Activated T-helper 9 cell treated with anti-CD3 and anti-CD28 coated beads, Interleukin-2, amount 50 U/mL, for 16 hours (primary cell): ENCODE measurements at regions not wholly inside any gene's neighbourhood (a gene's known extent, or its start where the extent isn't known, plus 50 kb on each side); places are given as distances from the start of the nearest gene placed in this dataset.

ENCODE experiments used
- DNase-seq: peaks from one replicate; pipeline ENCODE4 v3.0.0-alpha.2; 2020; ENCODE audit warnings: low read depth

- DNase-seq = no peak
These were observed 58.7 kb upstream of the COMTD1 start for GRCh38 chr10:75294518-75294865.

GRCh38 chr10:75294031-75294437 lies 58.3 kb upstream of the COMTD1 start:
- DNase-seq = no peak

DNA sequence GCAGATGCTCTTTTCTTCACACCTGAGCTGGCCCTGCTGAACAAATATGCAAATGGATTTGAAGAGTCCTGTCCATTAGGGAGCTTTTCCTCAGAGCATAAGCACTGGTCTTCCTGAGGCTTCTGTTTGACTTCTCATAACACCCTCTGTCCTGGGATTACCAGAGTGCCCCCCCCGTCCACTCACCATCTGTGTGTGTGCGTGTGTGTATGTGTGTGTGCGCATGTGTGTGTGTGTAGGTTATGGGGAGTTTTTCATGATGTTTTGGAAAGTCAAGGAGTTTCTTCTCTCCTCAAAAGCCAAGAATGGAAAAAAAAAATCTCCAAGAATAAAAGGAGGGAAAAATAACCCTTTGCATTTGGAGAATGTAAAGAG lies 57.7 kb upstream of the COMTD1 start:
- DNase-seq = no peak

DNA sequence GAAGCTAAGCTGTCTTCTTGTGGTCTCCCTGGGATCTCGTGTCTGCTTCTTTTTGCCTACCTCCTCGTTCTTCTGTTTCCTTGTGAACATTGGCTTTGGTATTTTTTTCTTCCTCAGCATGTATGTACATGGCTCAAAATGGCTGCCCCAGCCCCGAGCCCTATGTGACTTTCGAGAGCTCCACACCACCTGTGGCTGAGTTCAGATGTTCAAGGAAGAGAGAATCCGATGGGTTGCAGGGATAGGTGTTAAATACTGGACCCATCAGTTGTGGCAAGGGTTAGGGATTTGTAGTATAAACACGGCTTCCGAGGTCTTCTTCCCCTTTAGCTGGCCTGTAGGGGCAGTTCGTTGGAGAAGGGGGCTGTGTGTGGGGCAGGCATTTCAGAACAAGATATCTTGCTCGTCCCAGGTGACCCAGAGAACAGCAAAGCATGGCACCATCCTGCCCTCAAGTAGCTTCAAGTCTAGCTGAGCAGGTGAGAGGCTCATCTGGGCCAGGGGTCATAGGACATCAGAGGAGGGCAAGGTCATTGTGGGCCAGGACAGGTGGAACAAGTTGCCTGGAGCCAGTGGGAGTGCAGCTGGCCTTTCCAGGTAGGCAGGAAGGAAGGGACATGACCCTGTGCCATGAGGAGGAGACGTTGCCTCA lies 57.2 kb upstream of the COMTD1 start:
- no peak for DNase-seq

GRCh38 chr10:75291805-75292204 lies 56.0 kb upstream of the COMTD1 start:
- no peak for DNase-seq

- DNase-seq = no peak
These were observed 52.5 kb upstream of the COMTD1 start for GRCh38 chr10:75288140-75288711.

DNA sequence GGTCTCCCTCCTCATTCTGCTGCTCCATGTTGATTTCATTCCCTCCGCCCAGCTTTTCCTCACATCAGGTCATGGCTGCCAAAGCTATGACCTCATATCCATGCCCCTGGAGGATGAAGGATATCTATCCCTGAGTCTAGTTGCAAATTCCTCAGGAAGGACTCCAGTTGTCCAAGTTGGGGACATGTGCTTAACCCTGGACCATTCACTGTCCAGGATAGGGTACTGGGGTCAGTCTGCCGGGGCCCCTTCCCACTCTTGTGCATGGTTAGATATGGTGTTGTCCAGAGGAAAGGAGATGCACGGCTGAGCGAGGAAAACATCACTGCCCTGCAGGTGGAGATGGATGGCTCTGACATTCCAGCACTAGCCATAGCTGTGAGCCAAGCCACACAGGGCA lies 51.9 kb upstream of the COMTD1 start:
- DNase-seq = no peak

- DNase-seq = no peak
These were observed 51.1 kb upstream of the COMTD1 start for GRCh38 chr10:75286901-75287300.
